ENCODE measurements at regions not wholly inside any gene's neighbourhood (a gene's known extent, or its start where the extent isn't known, plus 50 kb on each side); places are given as distances from the start of the nearest gene placed in this dataset.
"Not testable (repeated sequence)": the region's sequence is repeated elsewhere in the genome, so short reads cannot be mapped to it uniquely, and the experiment has no call there.

- no CpG with 5 or more reads among the region's 1 CpG for WGBS, 2 experiments (ENCODE audit: insufficient coverage in 2 of 2)
- H3K36me3 ChIP-seq (ENCODE audit: control insufficient read depth, insufficient read depth, low read length) = no peaks in the 10 kb centered on the region
- no peak overlapping the region for H3K27ac ChIP-seq (ENCODE audit: low read depth, low read length, severe bottlenecking)
- H3K9me3 ChIP-seq (ENCODE audit: control insufficient read depth, low read length) = no peaks in the 10 kb centered on the region
- no peaks in the 10 kb centered on the region for H3K4me1 ChIP-seq (ENCODE audit: control insufficient read depth, insufficient read depth, low read length, poor library complexity, severe bottlenecking)
- no peak overlapping the region for H3K4me3 ChIP-seq (ENCODE audit: extremely low read depth, insufficient read depth, low read length, poor library complexity, severe bottlenecking)
These were observed 893.0 kb downstream of the UQCRFS1 start for GRCh38 chr19:28319918-28320317.

- Histone ChIP-seq H3K36me3 (ENCODE audit: control insufficient read depth, insufficient read depth, low read length) (no peaks in the 10 kb centered on the region), H3K4me1 (ENCODE audit: control insufficient read depth, insufficient read depth, low read length, poor library complexity, severe bottlenecking) (peaks cover 2% of the 10 kb centered on the region), H3K4me3 (ENCODE audit: extremely low read depth, insufficient read depth, low read length, poor library complexity, severe bottlenecking) (no peak overlapping the region), H3K9me3 (ENCODE audit: control insufficient read depth, low read length) (no peaks in the 10 kb centered on the region), H3K27ac (ENCODE audit: low read depth, low read length, severe bottlenecking) (no peak overlapping the region)
- WGBS, 2 experiments (ENCODE audit: insufficient coverage in 2 of 2) = 20 to 33% methylated on average over 1 of the region's 2 CpGs
These were observed 893.7 kb downstream of the UQCRFS1 start for GRCh38 chr19:28319227-28319626.

- H3K4me1 ChIP-seq (ENCODE audit: control insufficient read depth, insufficient read depth, low read length, poor library complexity, severe bottlenecking) = peaks cover 3% of the 10 kb centered on the region
- H3K27ac ChIP-seq (ENCODE audit: low read depth, low read length, severe bottlenecking) = no peak overlapping the region
- 85 to 90% methylated on average over 5 to 6 of the region's 9 CpGs for WGBS, 2 experiments (ENCODE audit: insufficient coverage in 2 of 2)
- H3K4me3 ChIP-seq (ENCODE audit: extremely low read depth, insufficient read depth, low read length, poor library complexity, severe bottlenecking) = no peak overlapping the region
- no peaks in the 10 kb centered on the region for H3K9me3 ChIP-seq (ENCODE audit: control insufficient read depth, low read length)
- no peaks in the 10 kb centered on the region for H3K36me3 ChIP-seq (ENCODE audit: control insufficient read depth, insufficient read depth, low read length)
These were observed 894.3 kb downstream of the UQCRFS1 start for GRCh38 chr19:28318469-28319179.

- peaks cover 3% of the 10 kb centered on the region for H3K4me1 ChIP-seq (ENCODE audit: control insufficient read depth, insufficient read depth, low read length, poor library complexity, severe bottlenecking)
- H3K27ac ChIP-seq (ENCODE audit: low read depth, low read length, severe bottlenecking) = no peak overlapping the region
- 97 to 98% methylated on average over 3 to 4 of the region's 7 CpGs for WGBS, 2 experiments (ENCODE audit: insufficient coverage in 2 of 2)
- no peak overlapping the region for H3K4me3 ChIP-seq (ENCODE audit: extremely low read depth, insufficient read depth, low read length, poor library complexity, severe bottlenecking)
- no peaks in the 10 kb centered on the region for H3K9me3 ChIP-seq (ENCODE audit: control insufficient read depth, low read length)
- no peaks in the 10 kb centered on the region for H3K36me3 ChIP-seq (ENCODE audit: control insufficient read depth, insufficient read depth, low read length)
These were observed 896.5 kb downstream of the UQCRFS1 start for GRCh38 chr19:28316464-28316863.

- Histone ChIP-seq H3K4me3 (ENCODE audit: extremely low read depth, insufficient read depth, low read length, poor library complexity, severe bottlenecking) (no peak overlapping the region), H3K27ac (ENCODE audit: low read depth, low read length, severe bottlenecking) (no peak overlapping the region)
- 91 to 92% methylated on average over 3 of the region's 3 CpGs for WGBS, 2 experiments (ENCODE audit: insufficient coverage in 2 of 2)
These were observed 898.2 kb downstream of the UQCRFS1 start for GRCh38 chr19:28314756-28315155.

GRCh38 chr19:28314287-28314686 is 898.7 kb downstream of the UQCRFS1 start:
- H3K4me1 ChIP-seq (ENCODE audit: control insufficient read depth, insufficient read depth, low read length, poor library complexity, severe bottlenecking) = peaks cover 3% of the 10 kb centered on the region
- no peak overlapping the region for H3K27ac ChIP-seq (ENCODE audit: low read depth, low read length, severe bottlenecking)
- WGBS, 2 experiments (ENCODE audit: insufficient coverage in 2 of 2) = 82 to 100% methylated on average over 1 to 4 of the region's 4 CpGs
- H3K36me3 ChIP-seq (ENCODE audit: control insufficient read depth, insufficient read depth, low read length) = no peaks in the 10 kb centered on the region
- H3K9me3 ChIP-seq (ENCODE audit: control insufficient read depth, low read length) = no peaks in the 10 kb centered on the region
- H3K4me3 ChIP-seq (ENCODE audit: extremely low read depth, insufficient read depth, low read length, poor library complexity, severe bottlenecking) = no peak overlapping the region

More at GRCh38 chr19:28314756-28315155, 898.2 kb downstream of the UQCRFS1 start:
- Histone ChIP-seq H3K36me3 (ENCODE audit: control insufficient read depth, insufficient read depth, low read length) (no peaks in the 10 kb centered on the region), H3K4me1 (ENCODE audit: control insufficient read depth, insufficient read depth, low read length, poor library complexity, severe bottlenecking) (peaks cover 3% of the 10 kb centered on the region), H3K9me3 (ENCODE audit: control insufficient read depth, low read length) (no peaks in the 10 kb centered on the region)

- H3K4me1 ChIP-seq (ENCODE audit: control insufficient read depth, insufficient read depth, low read length, poor library complexity, severe bottlenecking) = peaks cover 3% of the 10 kb centered on the region
- 86 to 89% methylated on average over 7 to 10 of the region's 10 CpGs for WGBS, 2 experiments (ENCODE audit: insufficient coverage in 2 of 2)
- no peaks in the 10 kb centered on the region for H3K9me3 ChIP-seq (ENCODE audit: control insufficient read depth, low read length)
- H3K27ac ChIP-seq (ENCODE audit: low read depth, low read length, severe bottlenecking) = no peak overlapping the region
- H3K36me3 ChIP-seq (ENCODE audit: control insufficient read depth, insufficient read depth, low read length) = no peaks in the 10 kb centered on the region
- H3K4me3 ChIP-seq (ENCODE audit: extremely low read depth, insufficient read depth, low read length, poor library complexity, severe bottlenecking) = no peak overlapping the region
These were observed 899.3 kb downstream of the UQCRFS1 start for GRCh38 chr19:28313633-28314032.

- Histone ChIP-seq H3K4me3 (ENCODE audit: extremely low read depth, insufficient read depth, low read length, poor library complexity, severe bottlenecking) (no peak overlapping the region), H3K36me3 (ENCODE audit: control insufficient read depth, insufficient read depth, low read length) (no peaks in the 10 kb centered on the region), H3K4me1 (ENCODE audit: control insufficient read depth, insufficient read depth, low read length, poor library complexity, severe bottlenecking) (peaks cover 3% of the 10 kb centered on the region), H3K27ac (ENCODE audit: low read depth, low read length, severe bottlenecking) (no peak overlapping the region), H3K9me3 (ENCODE audit: control insufficient read depth, low read length) (no peaks in the 10 kb centered on the region)
- 90 to 95% methylated on average over 4 to 8 of the region's 8 CpGs for WGBS, 2 experiments (ENCODE audit: insufficient coverage in 2 of 2)
These were observed 900.7 kb downstream of the UQCRFS1 start for GRCh38 chr19:28312269-28312668.

GRCh38 chr19:28310829-28311228 is 902.1 kb downstream of the UQCRFS1 start:
- WGBS, 2 experiments (ENCODE audit: insufficient coverage in 2 of 2) = no CpG with 5 or more reads among the region's 2 CpGs
- H3K4me1 ChIP-seq (ENCODE audit: control insufficient read depth, insufficient read depth, low read length, poor library complexity, severe bottlenecking); H3K36me3 ChIP-seq (ENCODE audit: control insufficient read depth, insufficient read depth, low read length); H3K9me3 ChIP-seq (ENCODE audit: control insufficient read depth, low read length); H3K27ac ChIP-seq (ENCODE audit: low read depth, low read length, severe bottlenecking); H3K4me3 ChIP-seq (ENCODE audit: extremely low read depth, insufficient read depth, low read length, poor library complexity, severe bottlenecking): not testable (repeated sequence)

- H3K36me3 ChIP-seq (ENCODE audit: control insufficient read depth, insufficient read depth, low read length) = no peaks in the 10 kb centered on the region
- no peak overlapping the region for H3K27ac ChIP-seq (ENCODE audit: low read depth, low read length, severe bottlenecking)
- H3K9me3 ChIP-seq (ENCODE audit: control insufficient read depth, low read length) = no peaks in the 10 kb centered on the region
- H3K4me3 ChIP-seq (ENCODE audit: extremely low read depth, insufficient read depth, low read length, poor library complexity, severe bottlenecking) = no peak overlapping the region
- 92 to 93% methylated on average over 4 to 5 of the region's 5 CpGs for WGBS, 2 experiments (ENCODE audit: insufficient coverage in 2 of 2)
- H3K4me1 ChIP-seq (ENCODE audit: control insufficient read depth, insufficient read depth, low read length, poor library complexity, severe bottlenecking) = no peaks in the 10 kb centered on the region
These were observed 903.9 kb downstream of the UQCRFS1 start for GRCh38 chr19:28309070-28309469.

GRCh38 chr19:28307963-28308362 is 905.0 kb downstream of the UQCRFS1 start:
- WGBS, 2 experiments (ENCODE audit: insufficient coverage in 2 of 2) = 83% methylated on average over 1 of the region's 1 CpG; no CpG with 5 or more reads in 1 of the 2 experiments

More at GRCh38 chr19:28307963-28308362, 905.0 kb downstream of the UQCRFS1 start:
- Histone ChIP-seq H3K9me3 (ENCODE audit: control insufficient read depth, low read length) (peaks cover 4% of the 10 kb centered on the region), H3K4me1 (ENCODE audit: control insufficient read depth, insufficient read depth, low read length, poor library complexity, severe bottlenecking) (no peaks in the 10 kb centered on the region), H3K36me3 (ENCODE audit: control insufficient read depth, insufficient read depth, low read length) (no peaks in the 10 kb centered on the region), H3K27ac (ENCODE audit: low read depth, low read length, severe bottlenecking) (no peak overlapping the region), H3K4me3 (ENCODE audit: extremely low read depth, insufficient read depth, low read length, poor library complexity, severe bottlenecking) (no peak overlapping the region)

Measured in mesodermal cell (in vitro differentiated cells).